Tibial nerve (tissue), 4 donors: ENCODE measurements at regions not wholly inside any gene's neighbourhood (a gene's known extent, or its start where the extent isn't known, plus 50 kb on each side); places are given as distances from the start of the nearest gene placed in this dataset.

Experiments
- CTCF ChIP-seq, 5 experiments: fragments of 200-600 bp in 3 of 5; fragments of 450-650 bp in 2 of 5; sonication (generic) in 3 of 5; IDR thresholded peaks; one replicate each; pipeline ENCODE4 v1.5.1; 2016 to 2019; ENCODE audit warnings: antibody characterized with exemption in 5 of 5, mild to moderate bottlenecking in 3 of 5, moderate library complexity in 2 of 5
- EP300 ChIP-seq, 2 donors: sonication (generic); formaldehyde crosslinking; IDR thresholded peaks; one replicate each; pipeline ENCODE4 v1.6.1; 2017; ENCODE audit warnings: antibody characterized with exemption in 2 of 2, mild to moderate bottlenecking in 1 of 2
- POLR2A ChIP-seq, 2 donors: fragments of 450-650 bp; IDR thresholded peaks; one replicate each; pipeline ENCODE4 v1.6.1; 2017; ENCODE audit warnings: antibody characterized with exemption in 2 of 2, mild to moderate bottlenecking in 2 of 2, moderate library complexity in 2 of 2

GRCh38 chr2:145088756-145089155, 568.8 kb upstream of the ZEB2 start:
- TF ChIP-seq CTCF (IDR thresholded peaks at IDR 0.05) = no peak
- no peak for TF ChIP-seq POLR2A (IDR thresholded peaks at IDR 0.05)
- TF ChIP-seq EP300 (IDR thresholded peaks at IDR 0.05) = no peak
